ENCODE measurements at regions not wholly inside any gene's neighbourhood (a gene's known extent, or its start where the extent isn't known, plus 50 kb on each side); places are given as distances from the start of the nearest gene placed in this dataset.

GRCh38 chr15:72940229-72940622 lies 112.0 kb upstream of the NEO1 start:
- CTCF ChIA-PET, result no interaction called here
- Histone ChIP-seq H3K4me3 (ENCODE audit: low read depth, low read length, poor library complexity, severe bottlenecking) (no peak overlapping the region), H3K4me1 (ENCODE audit: insufficient read depth, low read length, poor library complexity, severe bottlenecking) (no peaks in the 10 kb centered on the region), H3K27me3 (replicated peaks; ENCODE audit: insufficient read depth, low read depth, low read length, poor library complexity) (peaks cover 6% of the 10 kb centered on the region), H3K36me3 (ENCODE audit: insufficient read depth, low read length, poor library complexity, severe bottlenecking) (no peaks in the 10 kb centered on the region), H3K9me3 (ENCODE audit: low read depth, low read length, poor library complexity, severe bottlenecking) (no peaks in the 10 kb centered on the region), H3K27ac (ENCODE audit: low read depth, low read length, poor library complexity, severe bottlenecking) (no peak overlapping the region)
- intact Hi-C loops (cut with micrococcal nuclease; ENCODE audit: unreplicated experiment), result no loop called here
- POLR2A ChIA-PET (ENCODE audit: low non-redundant PET), result no interaction called here
- TF ChIP-seq EZH2 (IDR thresholded peaks at IDR 0.05; ENCODE audit: borderline replicate concordance, low read depth, low read length, poor library complexity, severe bottlenecking) (no peak), CTCF (conservative IDR thresholded peaks at IDR 0.05; ENCODE audit: low read depth, low read length) (no peak)
- no peak for DNase-seq (ENCODE audit: low spot score)
- no TSS peak for BruUV-seq (replicated peaks)

- no peaks in the 10 kb centered on the region for H3K36me3 ChIP-seq (ENCODE audit: insufficient read depth, low read length, poor library complexity, severe bottlenecking)
- no peak for DNase-seq (ENCODE audit: low spot score)
- H3K27ac ChIP-seq (ENCODE audit: low read depth, low read length, poor library complexity, severe bottlenecking), result no peak overlapping the region
- H3K9me3 ChIP-seq (ENCODE audit: low read depth, low read length, poor library complexity, severe bottlenecking), result no peaks in the 10 kb centered on the region
- intact Hi-C loops (cut with micrococcal nuclease; ENCODE audit: unreplicated experiment), result no loop called here
- no peaks in the 10 kb centered on the region for H3K4me1 ChIP-seq (ENCODE audit: insufficient read depth, low read length, poor library complexity, severe bottlenecking)
- ChIA-PET CTCF (no interaction called here), POLR2A (ENCODE audit: low non-redundant PET) (no interaction called here)
- BruUV-seq (replicated peaks), result no TSS peak
- H3K4me3 ChIP-seq (ENCODE audit: low read depth, low read length, poor library complexity, severe bottlenecking), result no peak overlapping the region
- TF ChIP-seq EZH2 (IDR thresholded peaks at IDR 0.05; ENCODE audit: borderline replicate concordance, low read depth, low read length, poor library complexity, severe bottlenecking) (no peak), CTCF (conservative IDR thresholded peaks at IDR 0.05; ENCODE audit: low read depth, low read length) (no peak)
- H3K27me3 ChIP-seq (replicated peaks; ENCODE audit: insufficient read depth, low read depth, low read length, poor library complexity), result peaks cover 6% of the 10 kb centered on the region
Measured at GRCh38 chr15:72939514-72940228, 112.6 kb upstream of the NEO1 start.

- intact Hi-C loops (cut with micrococcal nuclease; ENCODE audit: unreplicated experiment), result no loop called here
- POLR2A ChIA-PET (ENCODE audit: low non-redundant PET), result no interaction called here
- CTCF ChIA-PET, result no interaction called here
- H3K27ac ChIP-seq (ENCODE audit: low read depth, low read length, poor library complexity, severe bottlenecking), result no peak overlapping the region
- no peak for DNase-seq (ENCODE audit: low spot score)
- no peak overlapping the region for H3K4me3 ChIP-seq (ENCODE audit: low read depth, low read length, poor library complexity, severe bottlenecking)
- no peaks in the 10 kb centered on the region for H3K36me3 ChIP-seq (ENCODE audit: insufficient read depth, low read length, poor library complexity, severe bottlenecking)
- no peaks in the 10 kb centered on the region for H3K9me3 ChIP-seq (ENCODE audit: low read depth, low read length, poor library complexity, severe bottlenecking)
- no TSS peak for BruUV-seq (replicated peaks)
- TF ChIP-seq CTCF (conservative IDR thresholded peaks at IDR 0.05; ENCODE audit: low read depth, low read length) (no peak), EZH2 (IDR thresholded peaks at IDR 0.05; ENCODE audit: borderline replicate concordance, low read depth, low read length, poor library complexity, severe bottlenecking) (no peak)
- H3K4me1 ChIP-seq (ENCODE audit: insufficient read depth, low read length, poor library complexity, severe bottlenecking), result no peaks in the 10 kb centered on the region
- peaks cover 17% of the 10 kb centered on the region for H3K27me3 ChIP-seq (replicated peaks; ENCODE audit: insufficient read depth, low read depth, low read length, poor library complexity)
Measured at GRCh38 chr15:72936691-72937679, 115.3 kb upstream of the NEO1 start.
